Cerebellar cortex (tissue), 1 donor: ENCODE measurements at regions not wholly inside any gene's neighbourhood (a gene's known extent, or its start where the extent isn't known, plus 50 kb on each side); places are given as distances from the start of the nearest gene placed in this dataset.

Experiments
- DNase-seq: peaks from one replicate; pipeline ENCODE4 v3.0.0-alpha.2; 2015; ENCODE audit warnings: low spot score

GRCh38 chr11:112858289-112859023, 102.8 kb upstream of the NCAM1 start:
- no peak for DNase-seq

- no peak for DNase-seq
These were observed 101.4 kb upstream of the NCAM1 start for GRCh38 chr11:112859787-112860186.

- no peak for DNase-seq
These were observed 99.9 kb upstream of the NCAM1 start for GRCh38 chr11:112861356-112861755.

GRCh38 chr11:112863305-112863704, 97.9 kb upstream of the NCAM1 start:
- DNase-seq = no peak

- no peak for DNase-seq
These were observed 96.5 kb upstream of the NCAM1 start for GRCh38 chr11:112864672-112865071.

GRCh38 chr11:112871909-112872500, 89.2 kb upstream of the NCAM1 start:
- DNase-seq = no peak

- DNase-seq = no peak
These were observed 86.2 kb upstream of the NCAM1 start for GRCh38 chr11:112874980-112875379.

GRCh38 chr11:112877581-112877980, 83.6 kb upstream of the NCAM1 start:
- no peak for DNase-seq

GRCh38 chr11:112878033-112878601, 83.1 kb upstream of the NCAM1 start:
- DNase-seq = no peak

GRCh38 chr11:112880495-112880894, 80.7 kb upstream of the NCAM1 start:
- no peak for DNase-seq

GRCh38 chr11:112881461-112881860, 79.8 kb upstream of the NCAM1 start:
- DNase-seq = peak; percentile 96

GRCh38 chr11:112882494-112883381, 78.5 kb upstream of the NCAM1 start:
- DNase-seq = peak; percentile 5

- DNase-seq = peak; percentile 52
These were observed 77.0 kb upstream of the NCAM1 start for GRCh38 chr11:112884012-112884767.

- DNase-seq = no peak
These were observed 75.3 kb upstream of the NCAM1 start for GRCh38 chr11:112885744-112886433.

GRCh38 chr11:112886434-112887370, 74.5 kb upstream of the NCAM1 start:
- no peak for DNase-seq

GRCh38 chr11:112889446-112889845, 71.8 kb upstream of the NCAM1 start:
- no peak for DNase-seq

GRCh38 chr11:112899235-112900006, 61.8 kb upstream of the NCAM1 start:
- DNase-seq = no peak

- no peak for DNase-seq
These were observed 59.3 kb upstream of the NCAM1 start for GRCh38 chr11:112901924-112902323.

- DNase-seq = no peak
These were observed 58.7 kb upstream of the NCAM1 start for GRCh38 chr11:112902361-112903011.
